NCI-H82 (cell line): ENCODE measurements at regions not wholly inside any gene's neighbourhood (a gene's known extent, or its start where the extent isn't known, plus 50 kb on each side); places are given as distances from the start of the nearest gene placed in this dataset.

ENCODE experiments used
- DNase-seq: peaks from one replicate; lab custom pipeline; 2025; lab: John Stamatoyannopoulos, UW

DNA sequence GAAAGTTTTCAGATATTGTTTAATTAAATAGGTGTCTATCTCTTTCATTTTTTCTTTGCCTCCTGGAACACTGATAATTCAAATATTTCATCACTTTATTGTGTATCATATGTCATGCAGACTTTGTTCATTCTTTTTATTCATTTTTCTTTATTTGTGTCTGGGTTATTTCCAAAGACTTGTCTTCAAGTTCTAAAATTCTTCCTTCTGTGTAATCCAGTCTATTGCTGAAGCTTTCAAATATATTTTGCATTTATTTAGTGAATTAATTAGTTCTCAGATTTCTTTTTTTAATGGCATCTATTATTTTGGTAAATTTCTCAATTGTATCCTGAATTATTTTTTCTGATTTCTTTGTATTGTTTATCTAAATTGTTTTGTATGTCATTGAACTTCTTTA is 70.1 kb downstream of the ZNF330 start:
- DNase-seq = no peak

GRCh38 chr4:141294306-141294705 is 73.6 kb downstream of the ZNF330 start:
- DNase-seq = no peak

GRCh38 chr4:141301216-141301615 is 80.5 kb downstream of the ZNF330 start:
- no peak for DNase-seq

- DNase-seq = no peak
Observed at GRCh38 chr4:141302924-141303323, 82.2 kb downstream of the ZNF330 start.

DNA sequence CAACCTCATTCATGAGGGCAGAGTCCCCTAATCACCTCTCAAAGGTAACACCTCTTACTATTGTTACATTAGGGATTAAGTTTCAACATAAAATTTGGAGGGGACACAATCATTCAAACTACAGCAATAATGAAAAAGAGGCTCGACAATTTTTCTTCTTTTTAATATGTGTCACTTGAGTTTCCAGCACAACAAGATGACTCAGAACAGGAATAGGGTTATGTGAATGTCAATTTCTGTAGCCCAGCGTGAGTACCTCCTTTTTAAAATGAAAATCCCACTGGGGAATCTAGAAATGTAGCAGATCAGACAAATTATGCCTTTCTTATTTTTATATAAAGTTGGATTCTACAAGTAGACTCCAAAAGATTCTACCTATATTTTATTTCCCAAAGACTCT is 83.7 kb downstream of the ZNF330 start:
- DNase-seq = no peak

DNA sequence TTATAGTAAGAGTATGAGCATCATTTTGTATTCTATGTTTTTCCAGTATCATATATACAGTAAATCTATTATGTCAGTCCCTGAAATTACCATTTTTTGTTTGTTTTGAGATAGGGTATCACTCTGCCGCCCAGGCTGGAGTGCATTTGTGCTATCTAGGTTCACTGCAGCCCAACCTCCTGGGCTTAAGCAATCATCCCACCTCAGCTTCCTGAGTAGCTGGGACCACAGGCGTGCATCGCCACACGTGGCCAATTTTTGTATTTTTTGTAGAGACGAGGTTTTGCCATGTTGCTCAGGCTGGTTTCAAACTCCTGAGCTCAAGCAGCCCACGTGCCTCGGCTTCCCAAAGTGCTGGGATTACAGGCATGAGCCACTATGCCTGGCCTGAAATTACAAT is 85.6 kb downstream of the ZNF330 start:
- DNase-seq = no peak

- DNase-seq = peak; percentile 66
Observed at GRCh38 chr4:141307241-141307689, 86.6 kb downstream of the ZNF330 start.

- no peak for DNase-seq
Observed at GRCh38 chr4:141309874-141310273, 89.2 kb downstream of the ZNF330 start.

DNA sequence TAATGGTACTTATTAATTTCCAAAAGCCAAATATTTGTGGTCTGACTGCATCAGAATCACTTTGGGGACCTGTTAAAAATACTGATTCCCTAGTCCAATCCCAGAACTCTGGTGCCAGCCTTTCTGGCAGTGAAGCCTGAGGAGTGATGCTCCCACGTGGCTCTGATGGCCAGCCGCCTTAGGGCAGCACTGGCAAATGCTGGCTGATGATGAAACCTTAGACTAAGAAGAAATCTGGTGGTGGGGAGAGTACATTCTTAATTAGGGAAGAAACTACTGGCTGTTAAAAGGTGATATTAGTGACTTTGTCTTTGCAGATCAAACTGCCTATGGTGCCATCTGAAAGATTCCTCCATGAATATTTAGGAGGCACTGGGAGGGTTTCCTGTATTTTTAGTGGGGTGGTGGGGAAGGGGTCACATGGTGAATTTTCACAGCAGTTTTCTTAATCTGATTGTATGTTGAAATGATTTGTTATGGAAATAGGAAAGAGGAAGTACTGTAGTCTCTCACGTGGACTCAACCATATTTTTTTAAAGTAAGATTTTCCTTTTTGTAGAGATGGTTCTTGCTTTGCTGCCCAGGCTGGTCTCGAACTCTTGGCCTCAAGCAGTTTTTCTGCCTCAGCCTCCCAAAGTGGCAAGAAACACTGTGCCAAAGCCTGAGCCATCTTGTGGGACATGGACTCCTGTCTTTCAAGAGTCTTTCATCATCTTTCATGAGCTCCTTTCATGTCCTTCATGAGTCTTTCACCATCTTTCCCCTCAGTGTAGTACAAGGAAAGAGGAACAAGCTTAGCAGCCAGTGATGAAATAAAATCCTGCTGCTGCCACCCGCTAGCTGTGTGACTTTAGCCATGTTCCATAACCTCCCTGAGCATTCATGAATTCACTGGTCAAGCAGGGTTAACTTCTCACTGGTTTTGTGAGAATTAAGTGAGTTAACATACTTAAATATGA is 90.8 kb downstream of the ZNF330 start:
- DNase-seq = no peak

DNA sequence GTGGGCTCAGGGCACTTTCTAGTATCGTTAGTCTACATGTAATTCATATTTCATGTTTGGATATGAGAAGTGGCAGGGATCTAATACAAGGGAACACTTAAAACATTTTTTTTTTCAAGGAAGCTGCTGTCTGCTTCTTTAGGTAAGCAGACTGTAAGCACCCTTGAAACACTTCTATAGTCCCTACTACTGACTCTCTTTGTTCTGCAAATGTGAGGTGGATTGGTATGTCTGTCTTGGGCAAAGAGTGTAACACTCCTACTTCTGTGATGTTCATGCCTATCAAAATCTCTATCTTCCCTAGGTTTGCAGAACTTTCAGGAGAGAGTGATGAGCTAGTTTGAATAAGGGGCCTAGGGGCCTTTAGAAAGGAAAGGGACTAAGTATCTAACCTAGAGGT is 93.9 kb downstream of the ZNF330 start:
- DNase-seq = no peak

DNA sequence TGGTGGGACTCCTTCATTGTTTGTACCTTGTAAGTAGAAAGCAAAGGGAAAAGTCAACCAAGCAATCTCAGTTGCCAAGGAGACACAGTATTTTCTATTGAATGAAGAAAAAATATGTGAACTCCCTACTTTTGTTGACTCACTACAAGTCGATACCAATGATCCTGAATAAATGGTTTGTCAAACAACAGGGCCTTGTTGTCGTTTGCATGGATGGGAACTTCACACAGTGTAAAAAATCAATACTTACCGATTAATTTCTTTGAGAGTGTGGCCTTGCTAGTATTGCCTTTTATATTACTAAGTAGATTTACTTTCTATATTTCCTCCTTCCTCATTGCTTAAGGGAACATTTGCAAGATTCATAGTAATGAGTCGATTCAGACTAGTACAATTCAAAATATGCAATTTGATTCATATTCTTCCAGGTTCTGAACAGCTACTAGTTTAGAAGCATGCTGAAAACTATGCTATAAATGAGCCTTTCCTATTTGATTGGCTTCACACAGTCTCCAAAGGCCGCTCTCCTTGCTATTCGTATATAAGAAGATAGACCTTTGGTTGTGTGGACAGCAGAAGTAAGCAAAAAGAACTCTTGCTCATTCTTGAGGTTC is 108.0 kb downstream of the ZNF330 start:
- DNase-seq = peak; percentile 45

DNA sequence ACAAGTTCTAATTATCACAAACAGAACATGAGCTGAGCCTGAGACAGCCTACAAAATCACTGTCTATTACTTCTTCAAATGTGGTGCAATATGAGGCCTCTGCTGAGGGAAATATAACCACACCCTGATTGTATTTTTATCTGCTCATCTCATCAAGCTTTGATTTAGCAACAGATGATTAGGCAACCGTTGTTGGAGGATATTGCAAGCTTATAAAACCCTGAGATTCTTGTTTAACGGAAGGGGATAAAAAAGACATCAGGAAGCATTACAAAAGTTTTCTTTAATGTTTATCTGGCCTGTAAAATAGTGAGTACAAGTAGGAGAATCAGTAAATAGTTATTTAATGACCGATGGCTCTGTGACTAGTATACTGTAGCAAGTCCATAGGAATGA is 108.5 kb downstream of the ZNF330 start:
- DNase-seq = peak; percentile 45

DNA sequence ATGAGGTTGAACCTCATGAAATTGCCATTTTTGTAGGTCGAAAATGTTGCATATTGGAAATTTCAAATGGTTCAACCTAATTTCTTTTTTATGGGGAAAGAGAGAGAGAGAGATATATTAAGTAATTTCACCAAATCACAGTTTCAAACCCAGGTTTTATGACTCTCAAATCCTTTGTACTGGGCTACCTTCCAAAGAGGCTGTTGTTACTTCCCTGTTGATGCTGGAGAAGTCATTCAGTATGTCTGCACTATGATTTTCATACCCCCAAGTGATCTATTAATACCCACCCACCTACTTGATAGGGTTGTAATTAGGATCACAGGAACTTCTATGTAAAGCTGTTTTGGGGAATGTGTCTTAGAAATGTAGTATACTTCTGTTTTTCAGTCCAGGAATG is 109.9 kb downstream of the ZNF330 start:
- DNase-seq = peak; percentile 59

DNA sequence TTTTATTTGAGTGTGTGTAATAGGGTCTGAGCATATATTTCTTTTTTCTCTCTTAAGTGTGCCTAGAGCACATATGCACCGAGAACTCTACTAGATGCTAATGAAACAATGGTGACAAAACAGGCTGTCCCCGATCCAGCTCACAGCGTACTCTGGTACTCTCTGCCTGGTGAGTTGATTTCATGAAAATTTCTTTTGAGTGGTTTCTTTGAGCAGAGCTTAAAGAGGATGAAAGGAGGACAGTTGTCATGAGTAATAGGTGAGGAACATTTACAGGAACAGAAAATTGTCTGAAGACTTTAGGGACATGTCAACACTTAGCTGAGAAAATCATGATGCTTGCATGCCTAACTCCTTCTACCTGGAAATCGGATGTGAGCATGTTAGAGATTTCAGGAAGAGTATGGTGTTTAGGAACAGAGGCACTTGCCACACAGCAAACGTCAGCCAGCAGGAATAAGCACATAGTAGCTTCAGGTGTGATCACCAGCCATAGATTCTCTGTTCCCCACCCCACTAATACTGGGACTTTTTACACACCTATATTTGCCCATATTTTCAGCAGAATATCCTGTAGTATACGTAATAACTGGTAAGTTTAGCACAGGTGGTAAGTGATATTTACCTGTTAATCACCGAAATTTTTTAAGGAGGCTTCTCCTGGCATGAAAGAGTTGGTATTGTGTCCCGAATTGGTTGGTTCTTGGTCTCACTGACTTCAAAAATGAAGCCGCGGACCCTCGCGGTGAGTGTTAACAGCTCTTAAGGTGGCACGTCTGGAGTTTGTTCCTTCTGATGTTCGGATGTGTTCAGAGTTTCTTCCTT is 111.1 kb downstream of the ZNF330 start:
- DNase-seq = peak; percentile 82

- peak; percentile 94 for DNase-seq
Observed at GRCh38 chr4:141332359-141333181, 111.9 kb downstream of the ZNF330 start.

- peak; percentile 66 for DNase-seq
Observed at GRCh38 chr4:141333456-141334230, 112.9 kb downstream of the ZNF330 start.

- DNase-seq = peak; percentile 52
Observed at GRCh38 chr4:141335166-141335565, 114.5 kb downstream of the ZNF330 start.

- DNase-seq = no peak
Observed at GRCh38 chr4:141338238-141338637, 117.5 kb downstream of the ZNF330 start.

GRCh38 chr4:141339391-141339790 is 118.7 kb downstream of the ZNF330 start:
- DNase-seq = peak; percentile 96

GRCh38 chr4:141339966-141340365 is 119.3 kb downstream of the ZNF330 start:
- DNase-seq = peak; percentile 33

DNA sequence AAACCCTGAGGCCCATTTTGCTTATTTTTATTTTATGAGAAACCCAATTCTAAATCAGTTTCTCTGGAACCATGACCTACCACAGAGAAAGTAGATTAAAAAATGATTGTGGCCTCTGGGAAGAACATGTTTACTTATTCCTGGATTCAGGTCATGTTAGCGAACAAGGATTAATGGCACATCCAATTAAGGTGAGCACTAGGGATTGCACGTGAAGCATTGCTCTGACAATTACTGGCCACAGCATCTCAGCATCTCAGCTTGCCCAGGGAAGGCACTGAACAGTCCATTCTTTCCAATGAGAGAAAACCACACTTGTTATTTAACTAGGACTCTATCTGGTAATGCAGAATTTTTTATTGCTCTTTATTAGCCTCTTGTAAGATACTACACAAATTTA is 119.8 kb downstream of the ZNF330 start:
- DNase-seq = peak; percentile 93
